ENCODE measurements at regions not wholly inside any gene's neighbourhood (a gene's known extent, or its start where the extent isn't known, plus 50 kb on each side); places are given as distances from the start of the nearest gene placed in this dataset.
A peak's percentile ranks its signal among the peaks of the same experiment; 100 is the strongest.
"Not testable (repeated sequence)": the region's sequence is repeated elsewhere in the genome, so short reads cannot be mapped to it uniquely, and the experiment has no call there.

DNA sequence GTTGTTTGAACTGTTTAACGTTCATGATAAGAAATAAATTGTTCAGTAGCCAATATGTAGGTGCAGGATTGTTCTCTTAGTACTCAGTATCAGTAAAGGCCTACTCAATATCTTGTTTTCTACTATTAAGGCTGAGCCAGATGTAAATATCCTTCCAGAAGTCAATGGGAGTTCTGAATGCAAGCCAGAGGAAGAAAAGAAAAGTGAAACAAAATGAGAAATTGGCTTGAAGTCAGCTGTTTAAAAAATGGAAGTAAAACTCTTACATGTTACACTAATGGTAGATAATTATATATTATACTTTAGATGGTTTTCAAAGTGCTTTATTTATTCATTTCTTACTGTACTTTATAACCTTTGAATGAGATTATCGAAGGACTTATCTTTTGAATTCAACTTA is 1417.9 kb downstream of the ADGRL3 start:
- Mint-ChIP-seq H3K4me1 (ENCODE audit: low read depth) (no peaks in the 10 kb centered on the region), H3K36me3 (ENCODE audit: insufficient read depth) (no peaks in the 10 kb centered on the region), H3K27me3 (no peaks in the 10 kb centered on the region), H3K27ac (no peak overlapping the region), H3K4me3 (ENCODE audit: low read depth) (no peak overlapping the region), H3K9me3 (ENCODE audit: low read depth) (no peaks in the 10 kb centered on the region)
- TF ChIP-seq, protein P1, sequence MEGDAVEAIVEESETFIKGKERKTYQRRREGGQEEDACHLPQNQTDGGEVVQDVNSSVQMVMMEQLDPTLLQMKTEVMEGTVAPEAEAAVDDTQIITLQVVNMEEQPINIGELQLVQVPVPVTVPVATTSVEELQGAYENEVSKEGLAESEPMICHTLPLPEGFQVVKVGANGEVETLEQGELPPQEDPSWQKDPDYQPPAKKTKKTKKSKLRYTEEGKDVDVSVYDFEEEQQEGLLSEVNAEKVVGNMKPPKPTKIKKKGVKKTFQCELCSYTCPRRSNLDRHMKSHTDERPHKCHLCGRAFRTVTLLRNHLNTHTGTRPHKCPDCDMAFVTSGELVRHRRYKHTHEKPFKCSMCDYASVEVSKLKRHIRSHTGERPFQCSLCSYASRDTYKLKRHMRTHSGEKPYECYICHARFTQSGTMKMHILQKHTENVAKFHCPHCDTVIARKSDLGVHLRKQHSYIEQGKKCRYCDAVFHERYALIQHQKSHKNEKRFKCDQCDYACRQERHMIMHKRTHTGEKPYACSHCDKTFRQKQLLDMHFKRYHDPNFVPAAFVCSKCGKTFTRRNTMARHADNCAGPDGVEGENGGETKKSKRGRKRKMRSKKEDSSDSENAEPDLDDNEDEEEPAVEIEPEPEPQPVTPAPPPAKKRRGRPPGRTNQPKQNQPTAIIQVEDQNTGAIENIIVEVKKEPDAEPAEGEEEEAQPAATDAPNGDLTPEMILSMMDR (IDR thresholded peaks at IDR 0.05; ENCODE audit: unreplicated experiment), result no peak
- DNase-seq (ENCODE audit: low spot score, unreplicated experiment), result no peak

DNA sequence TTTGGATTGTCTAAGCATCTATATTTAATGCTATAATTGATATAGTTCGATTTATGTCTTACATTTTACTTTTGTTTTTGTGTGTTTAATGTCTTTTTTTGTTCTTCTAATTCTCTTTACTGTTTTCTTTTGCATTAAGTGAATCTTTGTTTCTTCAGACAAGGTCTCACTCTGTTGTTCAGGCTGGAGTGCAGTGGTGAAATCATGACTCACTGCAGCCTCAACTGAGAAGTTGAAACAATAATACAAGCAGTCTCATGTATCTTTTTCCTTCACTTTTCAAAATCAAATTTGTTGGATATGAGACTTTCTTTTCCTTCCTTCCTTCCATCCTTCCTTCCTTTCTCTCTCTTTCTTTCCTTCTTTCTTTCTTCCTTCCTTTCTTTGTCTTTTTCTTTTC is 1401.6 kb downstream of the ADGRL3 start:
- no peak overlapping the region for H3K4me3 Mint-ChIP-seq (ENCODE audit: low read depth)
- H3K27ac Mint-ChIP-seq, result no peak overlapping the region
- H3K9me3 Mint-ChIP-seq (ENCODE audit: low read depth), result no peaks in the 10 kb centered on the region
- TF ChIP-seq, protein P1 (IDR thresholded peaks at IDR 0.05; ENCODE audit: unreplicated experiment), result no peak
- DNase-seq (ENCODE audit: low spot score, unreplicated experiment), result no peak
- no peaks in the 10 kb centered on the region for H3K36me3 Mint-ChIP-seq (ENCODE audit: insufficient read depth)
- H3K4me1 Mint-ChIP-seq (ENCODE audit: low read depth), result no peaks in the 10 kb centered on the region
- H3K27me3 Mint-ChIP-seq, result no peaks in the 10 kb centered on the region

DNA sequence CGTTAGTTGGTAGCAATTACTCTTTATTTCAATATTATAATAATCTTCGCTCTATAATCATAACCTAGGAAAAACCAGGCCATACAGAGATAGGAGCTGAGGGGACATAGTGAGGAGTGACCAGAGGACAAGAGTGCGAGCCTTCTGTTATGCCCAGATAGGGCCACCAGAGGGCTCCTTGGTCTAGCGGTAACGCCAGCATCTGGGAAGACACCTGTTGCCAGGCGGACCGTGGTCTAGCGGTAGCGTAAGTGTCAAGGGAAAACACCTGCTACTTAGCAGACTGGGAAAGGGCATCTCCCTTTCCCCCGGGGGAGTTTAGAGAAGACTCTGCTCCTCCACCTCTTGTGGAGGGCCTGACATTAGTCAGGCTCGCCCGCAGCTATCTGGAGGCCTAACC is 1395.1 kb downstream of the ADGRL3 start:
- not testable (repeated sequence) for H3K9me3 Mint-ChIP-seq (ENCODE audit: low read depth); H3K27me3 Mint-ChIP-seq; H3K27ac Mint-ChIP-seq; H3K36me3 Mint-ChIP-seq (ENCODE audit: insufficient read depth); H3K4me1 Mint-ChIP-seq (ENCODE audit: low read depth); H3K4me3 Mint-ChIP-seq (ENCODE audit: low read depth); DNase-seq (ENCODE audit: low spot score, unreplicated experiment)
- TF ChIP-seq, protein P1 (IDR thresholded peaks at IDR 0.05; ENCODE audit: unreplicated experiment), result peak; percentile 59

DNA sequence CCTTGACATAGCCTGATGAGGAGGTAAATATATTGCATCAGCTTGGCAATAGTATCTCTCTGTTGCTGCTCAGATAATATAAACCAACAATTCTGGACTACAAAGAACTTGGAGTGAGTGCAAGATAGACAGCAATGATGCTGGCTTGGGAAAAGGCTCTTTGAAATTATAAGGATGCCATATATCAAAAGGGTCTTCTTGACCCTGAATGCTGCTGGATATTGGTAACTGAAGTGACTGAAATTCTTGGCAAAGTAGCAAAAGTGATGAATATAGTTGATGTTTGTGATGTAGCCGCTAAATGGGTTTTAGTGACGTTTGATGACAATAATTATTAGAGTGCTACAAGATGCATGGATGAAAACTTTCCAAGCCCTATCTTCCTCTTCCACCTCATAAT is 1391.6 kb downstream of the ADGRL3 start:
- TF ChIP-seq, protein P1 (IDR thresholded peaks at IDR 0.05; ENCODE audit: unreplicated experiment), result no peak

DNA sequence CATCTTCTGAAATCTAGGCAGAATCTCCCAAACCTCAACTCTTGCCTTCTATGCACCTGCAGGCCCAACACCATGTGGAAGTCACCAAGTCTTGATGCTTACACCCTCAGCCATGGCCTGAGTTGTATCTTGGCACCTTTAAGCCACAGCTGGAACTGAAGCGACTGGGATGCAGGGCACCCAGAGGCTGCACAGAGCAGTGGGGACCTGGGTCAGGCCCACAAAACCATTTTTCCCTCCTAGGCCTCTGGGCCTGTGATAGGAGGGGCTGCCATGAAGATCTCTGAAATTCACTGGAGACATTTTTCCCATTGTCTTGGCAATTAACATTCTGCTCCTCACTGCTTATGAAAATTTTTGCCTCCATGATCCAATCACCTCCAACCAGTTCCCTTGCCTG is 1388.5 kb downstream of the ADGRL3 start:
- H3K9me3 Mint-ChIP-seq (ENCODE audit: low read depth), result peaks cover 10% of the 10 kb centered on the region
- H3K36me3 Mint-ChIP-seq (ENCODE audit: insufficient read depth), result no peaks in the 10 kb centered on the region

More for the DNA sequence above, 1391.6 kb downstream of the ADGRL3 start:
- no peak overlapping the region for H3K4me3 Mint-ChIP-seq (ENCODE audit: low read depth)
- no peaks in the 10 kb centered on the region for H3K4me1 Mint-ChIP-seq (ENCODE audit: low read depth)
- H3K9me3 Mint-ChIP-seq (ENCODE audit: low read depth), result peaks cover 12% of the 10 kb centered on the region
- no peaks in the 10 kb centered on the region for H3K27me3 Mint-ChIP-seq
- no peak overlapping the region for H3K27ac Mint-ChIP-seq
- DNase-seq (ENCODE audit: low spot score, unreplicated experiment), result no peak
- H3K36me3 Mint-ChIP-seq (ENCODE audit: insufficient read depth), result no peaks in the 10 kb centered on the region

More for the DNA sequence above, 1388.5 kb downstream of the ADGRL3 start:
- no peak overlapping the region for H3K4me3 Mint-ChIP-seq (ENCODE audit: low read depth)
- H3K27me3 Mint-ChIP-seq, result no peaks in the 10 kb centered on the region
- no peaks in the 10 kb centered on the region for H3K4me1 Mint-ChIP-seq (ENCODE audit: low read depth)
- TF ChIP-seq, protein P1 (IDR thresholded peaks at IDR 0.05; ENCODE audit: unreplicated experiment), result no peak
- no peak for DNase-seq (ENCODE audit: low spot score, unreplicated experiment)
- H3K27ac Mint-ChIP-seq, result no peak overlapping the region
